Activated CD4-positive, alpha-beta T cell treated with anti-CD3 and anti-CD28 coated beads, Interleukin-10, Interleukin-2, amounts not matched to agents 100 ng/mL and 50 ng/mL, durations not matched to agents 16 hours and 8 hours (primary cell): ENCODE measurements at regions not wholly inside any gene's neighbourhood (a gene's known extent, or its start where the extent isn't known, plus 50 kb on each side); places are given as distances from the start of the nearest gene placed in this dataset.

Experiments used
- DNase-seq: peaks from one replicate; pipeline ENCODE4 v3.0.0-alpha.2; 2020

DNA sequence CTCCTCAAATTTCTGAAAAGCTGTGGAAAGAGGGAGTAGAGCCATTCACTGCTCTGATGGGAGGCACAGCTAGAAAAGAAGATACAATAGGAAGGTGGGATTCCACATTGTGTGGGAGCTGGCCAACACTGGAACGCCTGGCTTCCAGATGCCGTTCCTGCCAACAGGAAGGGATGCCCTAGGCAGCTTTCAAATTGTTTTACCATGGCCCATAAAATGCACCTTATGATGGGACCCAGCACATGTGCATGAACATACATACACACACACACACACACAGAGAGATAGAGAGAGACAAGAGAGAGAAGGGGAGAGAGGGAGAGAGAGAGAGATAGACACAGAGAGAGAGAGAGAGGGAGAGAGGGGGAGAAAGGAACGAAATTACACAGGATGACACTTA, 86.1 kb upstream of the BZW1 start:
- DNase-seq = no peak

DNA sequence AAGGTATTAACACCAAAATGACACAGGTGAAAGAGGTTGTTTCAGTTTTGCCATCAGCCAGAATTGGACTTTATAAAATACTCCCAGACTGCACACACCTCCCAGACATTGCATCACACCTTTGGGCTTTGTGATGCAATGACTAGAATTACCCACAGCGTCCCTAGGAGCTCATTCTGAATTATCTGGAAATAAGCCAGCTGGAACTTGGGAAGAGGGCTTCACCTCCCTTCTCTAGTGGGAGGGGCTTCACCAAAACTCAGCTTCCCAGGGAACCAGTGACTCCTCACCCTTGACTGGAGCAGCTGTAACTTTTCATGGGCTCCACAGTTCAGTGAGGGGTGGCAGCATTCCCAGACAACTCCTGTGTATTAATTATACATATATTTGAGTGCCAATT, 83.1 kb upstream of the BZW1 start:
- DNase-seq = no peak

DNA sequence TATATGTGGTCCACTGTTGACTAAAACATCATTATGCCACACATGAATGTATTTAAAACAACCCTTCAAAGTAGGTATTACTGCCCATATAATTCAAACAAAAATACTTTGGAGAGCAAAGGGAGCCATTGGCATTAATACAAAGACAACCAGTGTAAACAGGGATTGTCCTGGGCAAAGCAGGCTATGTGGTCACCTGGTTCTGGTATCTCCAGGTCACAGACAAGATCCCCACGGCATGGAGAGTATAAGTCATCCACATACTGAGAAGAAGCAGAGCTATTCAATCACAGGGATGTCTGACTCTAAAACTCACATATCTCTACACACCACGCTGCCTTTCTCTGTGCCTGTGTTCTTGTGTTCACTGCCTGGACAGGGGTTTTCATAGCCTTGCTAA, 81.4 kb upstream of the BZW1 start:
- no peak for DNase-seq

DNA sequence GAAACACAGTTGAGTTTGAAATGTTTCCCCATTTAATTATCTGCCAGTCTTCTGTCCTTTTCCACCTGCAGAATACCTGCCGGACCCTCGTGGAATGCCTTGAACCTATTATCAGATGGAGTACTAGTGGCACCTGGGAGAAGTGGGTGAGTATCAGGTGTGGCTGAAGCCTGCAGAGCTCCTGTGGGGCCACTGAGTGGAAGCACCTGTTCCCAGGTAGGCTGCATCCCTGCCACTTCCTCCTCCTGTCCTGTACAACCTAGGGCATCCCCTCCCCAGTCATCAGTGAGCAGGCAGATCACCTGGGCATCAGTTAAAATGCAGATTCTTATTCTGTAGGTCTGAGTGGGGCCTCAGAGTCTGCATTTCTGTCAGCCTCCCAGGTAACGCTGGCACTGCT, 80.8 kb upstream of the BZW1 start:
- no peak for DNase-seq

DNA sequence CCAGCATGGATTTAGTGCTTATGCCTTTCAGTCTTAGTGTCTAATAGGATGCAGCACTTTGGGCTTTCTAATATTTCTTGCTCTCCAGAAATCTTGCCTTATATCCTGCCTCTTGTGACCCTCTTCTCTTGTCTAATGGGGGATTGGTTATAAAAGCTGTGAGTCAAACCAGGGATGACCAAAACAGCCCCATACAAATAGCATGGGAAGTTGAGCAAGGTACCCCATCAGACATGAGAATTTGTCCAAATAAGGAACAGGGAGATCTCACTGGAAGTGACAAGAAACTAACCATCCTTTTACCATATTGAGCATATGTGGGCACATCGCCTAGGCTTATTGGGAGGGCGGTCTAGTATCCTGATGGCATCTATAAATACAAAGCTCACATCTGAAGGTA, 78.8 kb upstream of the BZW1 start:
- no peak for DNase-seq

DNA sequence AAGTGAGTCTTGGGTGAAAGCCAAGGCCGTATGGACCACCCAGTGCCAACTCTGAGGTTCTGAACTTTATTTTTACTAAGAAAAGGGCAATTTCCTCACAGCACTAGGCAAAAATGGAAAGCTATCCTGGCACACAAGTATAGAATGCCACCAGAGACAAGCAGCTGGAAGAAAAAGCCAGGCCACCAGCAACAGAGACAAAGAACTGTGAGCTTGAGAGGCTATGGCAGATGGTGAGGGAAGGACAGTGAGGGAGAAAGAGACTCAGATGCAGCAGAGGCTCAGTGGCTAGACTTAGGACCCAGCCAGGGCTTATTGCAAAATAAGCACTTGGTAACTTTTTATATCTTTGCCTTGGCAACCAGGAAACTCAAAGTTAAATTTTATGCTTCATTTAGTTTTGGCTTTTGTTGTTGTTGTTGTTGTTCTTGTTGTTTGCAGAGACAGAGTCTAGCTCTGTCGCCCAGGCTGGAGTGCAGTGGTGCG, 78.0 kb upstream of the BZW1 start:
- no peak for DNase-seq

DNA sequence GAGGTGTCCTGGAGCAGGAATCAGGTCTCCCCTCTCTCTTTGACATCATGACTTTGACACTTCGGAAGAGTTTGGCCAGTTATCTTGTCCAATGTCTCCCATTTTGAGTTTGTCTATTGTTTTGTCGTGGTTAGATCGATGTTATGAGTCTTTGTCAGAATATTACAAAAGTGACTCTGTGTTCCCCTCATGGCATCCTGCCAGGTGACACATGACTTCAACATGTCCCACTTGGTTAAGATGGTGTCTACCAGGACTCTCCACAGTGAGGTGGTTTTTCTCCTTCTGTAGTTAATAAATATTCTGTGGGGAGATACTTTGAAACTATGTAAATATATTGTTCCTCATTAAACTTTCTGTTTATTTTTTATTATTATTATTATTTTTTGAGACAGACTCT, 76.6 kb upstream of the BZW1 start:
- DNase-seq = peak; percentile 10

DNA sequence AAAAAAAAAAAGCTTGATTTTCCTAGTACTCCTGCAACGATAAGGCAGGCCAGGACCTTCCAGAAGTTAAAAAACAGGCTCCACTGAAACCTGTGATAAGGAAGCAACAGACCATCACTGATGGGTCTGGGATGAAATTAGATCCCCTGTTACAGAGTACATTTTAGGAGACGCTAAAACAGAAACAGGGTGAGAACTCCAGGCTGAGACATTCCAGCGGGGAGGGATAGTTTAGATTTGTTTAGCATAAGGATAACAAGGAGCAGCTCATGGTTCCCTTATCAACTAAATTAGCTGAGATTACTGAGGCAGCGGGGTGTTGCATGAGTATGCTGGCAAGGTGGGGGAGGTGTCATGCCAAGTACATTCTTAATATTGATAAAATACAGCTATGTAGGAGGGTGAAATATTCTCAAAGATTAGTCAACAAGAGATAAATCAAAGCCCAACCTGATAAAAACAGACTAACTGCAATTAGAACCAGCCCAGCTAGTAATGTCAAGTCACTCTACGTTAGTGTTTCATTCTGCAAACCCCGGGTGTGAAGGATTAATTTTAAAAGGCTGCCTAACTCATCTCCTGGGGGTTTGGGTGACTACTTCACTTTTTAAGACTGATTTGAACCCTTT, 75.0 kb upstream of the BZW1 start:
- no peak for DNase-seq

DNA sequence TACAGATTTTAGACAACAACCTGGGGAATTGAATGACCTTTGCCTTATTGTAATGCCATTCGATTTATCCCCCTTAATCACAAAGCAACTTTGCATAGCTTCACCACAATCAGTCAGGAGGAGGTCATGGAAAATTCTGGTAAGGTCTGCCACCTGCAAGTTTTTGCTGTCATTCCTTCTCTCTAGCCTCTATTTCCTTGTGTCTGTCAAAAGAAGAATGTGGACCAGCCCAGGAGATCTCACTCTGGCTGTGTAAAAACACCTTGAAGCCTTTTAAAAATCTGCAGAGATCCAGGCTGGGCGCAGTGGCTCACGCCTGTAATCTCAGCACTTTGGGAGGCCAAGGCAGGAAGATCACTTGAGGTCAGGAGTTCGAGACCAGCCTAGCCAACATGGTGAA, 74.1 kb upstream of the BZW1 start:
- DNase-seq = no peak

DNA sequence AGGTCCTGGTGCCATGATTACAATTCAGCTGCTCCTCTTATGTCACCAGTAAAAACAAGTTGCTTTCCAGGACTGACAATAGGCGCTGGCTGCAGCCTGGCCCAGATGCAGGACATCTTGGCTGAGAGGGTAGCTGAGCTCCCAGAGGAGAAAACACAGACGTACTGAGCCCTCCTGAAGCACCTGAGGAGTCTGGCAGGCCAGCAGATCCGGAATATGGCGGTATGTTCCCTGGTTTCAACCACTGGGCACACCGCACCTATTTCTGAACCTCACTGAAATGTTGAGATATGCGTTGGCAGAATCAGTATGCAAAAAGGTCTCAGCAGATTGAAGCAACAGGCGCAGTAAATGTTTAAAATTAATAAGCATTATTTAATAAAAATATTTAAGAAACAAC, 73.1 kb upstream of the BZW1 start:
- no peak for DNase-seq

DNA sequence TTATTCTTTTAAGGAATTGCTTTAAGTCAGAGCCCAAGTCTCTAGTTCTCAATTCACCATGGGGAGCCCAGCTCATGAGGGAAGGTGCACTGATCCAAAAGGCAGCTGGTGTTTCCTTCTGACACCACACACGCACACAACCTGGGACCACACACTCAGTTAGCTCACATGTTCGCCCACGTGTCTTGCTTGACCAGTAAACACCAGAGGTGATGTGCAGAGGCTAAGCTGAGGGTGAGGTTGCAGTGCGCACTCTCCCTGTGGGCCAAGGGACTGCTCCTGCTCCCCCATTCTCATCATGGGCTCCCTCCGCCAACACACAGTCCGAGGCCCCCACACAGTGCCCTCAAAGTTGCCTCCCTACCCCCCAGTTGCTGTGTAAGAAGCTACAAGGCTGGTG, 70.8 kb upstream of the BZW1 start:
- no peak for DNase-seq

DNA sequence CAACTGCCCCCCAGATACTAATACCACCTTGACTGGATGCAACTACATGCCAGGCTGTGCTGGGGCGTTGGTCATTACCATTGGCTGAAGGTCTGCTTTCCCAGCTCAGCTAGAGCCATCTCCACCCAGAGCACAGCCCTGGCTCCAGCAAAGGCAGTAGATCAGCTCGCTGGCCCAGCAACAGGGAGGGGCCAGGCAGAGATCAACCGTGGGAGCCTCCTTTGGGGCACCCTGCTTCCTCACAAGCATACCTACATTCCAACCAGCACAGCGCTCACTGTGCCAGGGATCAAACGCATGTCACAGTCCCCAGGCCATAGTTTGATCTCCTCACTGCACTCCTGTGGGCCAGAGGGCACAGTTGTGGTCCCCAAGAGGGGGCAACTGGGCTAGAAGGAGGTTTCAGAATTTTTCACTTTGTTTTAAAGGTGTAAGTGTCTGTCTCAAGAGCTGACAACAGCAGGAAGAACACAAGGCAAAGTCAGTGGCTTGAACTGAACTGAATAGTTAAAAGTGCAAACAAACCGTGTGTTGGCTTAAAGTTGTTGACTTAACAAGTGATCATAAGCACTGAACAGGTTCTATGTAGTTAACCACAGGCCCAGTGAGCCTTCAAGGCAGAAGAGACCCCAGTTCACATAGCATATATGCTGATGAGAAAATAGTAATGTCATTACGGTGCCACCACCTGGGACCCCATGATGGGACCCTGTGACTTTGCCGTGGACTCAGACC, 70.1 kb upstream of the BZW1 start:
- no peak for DNase-seq

DNA sequence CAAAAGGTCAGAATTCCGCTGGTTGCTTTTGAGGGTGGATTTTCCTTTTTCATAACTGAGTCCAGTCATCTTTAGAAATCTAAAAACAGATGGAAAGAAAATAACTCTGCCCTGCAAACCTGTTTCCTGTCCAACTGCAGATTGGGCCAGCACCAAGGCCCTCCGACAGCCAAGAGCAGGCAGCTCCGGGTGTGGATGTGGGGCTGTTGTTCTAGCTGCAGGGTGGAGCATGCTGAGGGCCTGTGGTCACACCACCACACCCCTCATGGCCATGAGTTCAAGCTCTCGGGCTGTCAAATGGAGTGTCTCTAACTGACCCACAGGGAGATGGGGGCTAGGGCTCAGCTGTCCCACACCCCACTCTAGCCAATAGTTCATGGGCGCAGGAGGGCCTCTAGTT, 69.3 kb upstream of the BZW1 start:
- no peak for DNase-seq

DNA sequence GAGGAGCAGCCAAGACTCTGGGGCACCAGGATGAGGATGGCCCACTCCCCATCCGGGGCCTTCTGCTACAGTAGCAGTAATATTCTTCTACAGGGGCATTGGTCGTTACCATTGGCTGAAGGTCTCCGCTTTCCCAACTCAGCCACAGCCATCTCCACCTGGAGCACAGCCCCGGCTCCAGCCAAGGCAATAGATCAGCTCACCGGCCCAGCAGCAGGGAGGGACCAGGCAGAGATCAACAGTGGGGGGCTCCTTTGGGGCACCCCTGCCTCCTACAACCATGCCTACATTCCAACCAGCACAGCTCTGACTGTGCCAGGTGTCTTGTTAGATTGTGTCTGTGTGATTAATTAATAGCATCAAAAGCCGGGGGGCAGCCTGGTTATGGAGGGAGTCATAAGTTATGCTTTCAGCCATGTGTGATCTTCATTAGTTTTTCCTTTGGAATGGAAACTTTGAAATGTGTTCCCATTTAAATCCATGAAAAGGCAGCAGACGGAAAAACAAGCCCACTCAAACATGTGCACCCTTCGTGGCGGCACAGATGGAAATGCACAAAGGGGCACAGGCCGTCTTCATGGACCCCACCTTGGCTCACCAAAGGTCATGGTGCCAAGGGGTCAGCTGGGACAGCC, 68.6 kb upstream of the BZW1 start:
- DNase-seq = no peak

DNA sequence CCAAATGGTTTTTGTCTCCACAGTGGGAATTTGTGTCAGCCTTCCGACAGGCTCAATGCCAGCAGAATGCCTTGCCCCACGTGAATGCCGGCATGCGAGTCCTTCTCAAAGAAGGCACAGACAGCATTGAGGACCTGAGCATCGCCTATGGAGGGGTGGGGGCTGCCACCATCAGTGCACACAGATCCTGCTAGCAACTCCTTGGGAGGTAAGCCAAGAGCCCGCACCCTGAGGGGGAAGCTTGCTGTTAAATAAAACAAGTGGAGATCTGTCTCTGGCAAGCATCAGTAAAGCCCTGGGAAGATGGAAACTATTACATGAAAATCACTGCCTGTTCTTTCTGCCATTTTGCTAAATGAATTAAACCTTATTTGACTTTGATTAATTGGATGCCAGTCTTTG, 67.5 kb upstream of the BZW1 start:
- no peak for DNase-seq

DNA sequence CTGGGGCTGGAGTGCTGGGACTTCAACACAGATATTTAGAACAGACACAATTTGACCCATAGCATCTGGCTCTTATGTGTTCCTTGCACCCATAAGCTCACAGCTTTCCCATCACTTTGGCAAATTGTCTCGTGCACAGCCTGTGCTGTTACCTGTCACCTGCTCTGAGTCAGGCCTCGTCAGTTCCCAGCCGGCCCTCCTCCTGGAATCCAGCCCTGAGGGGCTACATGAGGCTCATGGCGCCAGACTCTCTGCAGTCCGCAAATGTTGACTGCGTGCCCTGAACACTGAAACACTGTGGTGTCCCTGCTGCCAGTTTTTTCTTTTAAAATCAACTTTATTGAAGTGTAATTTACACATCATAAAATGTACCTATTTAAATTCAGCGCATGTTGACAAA, 65.4 kb upstream of the BZW1 start:
- DNase-seq = no peak

DNA sequence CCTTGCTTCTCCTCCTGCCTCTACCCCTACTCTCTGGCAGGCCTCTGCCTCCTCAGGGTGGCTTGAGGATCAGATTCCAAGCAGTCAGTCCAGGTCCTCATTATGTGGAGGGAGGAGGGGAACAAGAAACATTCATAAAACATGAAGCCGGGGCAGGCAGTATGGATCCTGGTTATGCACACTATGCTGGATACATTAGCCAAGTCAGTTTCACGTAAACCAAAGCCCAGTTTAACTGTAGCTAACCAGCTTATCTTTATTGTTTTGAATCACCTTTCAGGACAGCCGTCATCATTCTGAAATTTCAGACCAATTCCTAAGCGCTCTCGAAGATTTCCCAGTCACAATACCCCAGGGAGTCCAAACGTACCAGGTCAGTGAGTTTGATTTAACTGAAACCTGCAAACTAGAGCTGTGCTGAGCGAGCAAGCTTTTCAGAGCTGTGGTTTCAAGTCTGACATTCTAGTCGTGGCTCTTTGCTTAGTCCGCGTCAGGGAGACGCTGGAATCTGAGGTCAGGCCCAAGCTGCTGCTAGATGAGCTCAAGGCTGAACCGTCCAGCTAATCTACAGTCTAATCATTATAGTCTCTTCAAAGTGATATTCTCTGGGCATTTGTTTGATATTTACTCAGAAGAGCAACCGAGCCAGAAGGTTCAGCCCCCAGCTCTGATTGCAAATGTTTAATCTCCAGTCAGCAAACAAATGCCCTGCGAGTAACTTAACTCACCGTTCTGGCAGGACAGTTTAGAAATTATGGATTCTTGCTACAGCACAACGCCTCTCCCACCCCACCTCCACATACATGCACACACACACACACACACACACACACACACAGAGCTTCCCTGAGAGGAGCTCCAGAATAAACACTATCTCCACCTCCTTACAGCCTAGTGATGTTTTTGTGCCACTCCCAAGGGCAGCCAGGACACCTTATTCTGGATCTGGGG, 63.8 kb upstream of the BZW1 start:
- DNase-seq = no peak

DNA sequence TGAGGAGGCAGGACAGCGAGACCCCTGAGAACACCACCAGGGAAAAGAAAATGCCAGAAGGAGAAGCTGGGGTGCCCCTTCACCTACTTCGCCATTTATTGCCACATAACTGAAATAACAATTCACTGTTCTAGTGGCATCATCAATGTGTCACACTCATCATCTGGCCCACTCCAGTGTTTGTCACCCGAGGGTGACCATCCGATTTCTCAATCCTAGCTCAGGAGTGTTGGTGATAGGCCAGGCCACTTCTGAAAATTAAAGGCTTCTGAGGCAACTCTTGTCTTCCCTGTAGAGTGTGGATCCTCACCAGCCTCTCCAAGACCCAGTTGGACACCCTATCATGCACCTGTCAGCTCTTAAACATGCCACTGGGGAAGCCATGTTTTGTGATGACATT, 62.9 kb upstream of the BZW1 start:
- no peak for DNase-seq

DNA sequence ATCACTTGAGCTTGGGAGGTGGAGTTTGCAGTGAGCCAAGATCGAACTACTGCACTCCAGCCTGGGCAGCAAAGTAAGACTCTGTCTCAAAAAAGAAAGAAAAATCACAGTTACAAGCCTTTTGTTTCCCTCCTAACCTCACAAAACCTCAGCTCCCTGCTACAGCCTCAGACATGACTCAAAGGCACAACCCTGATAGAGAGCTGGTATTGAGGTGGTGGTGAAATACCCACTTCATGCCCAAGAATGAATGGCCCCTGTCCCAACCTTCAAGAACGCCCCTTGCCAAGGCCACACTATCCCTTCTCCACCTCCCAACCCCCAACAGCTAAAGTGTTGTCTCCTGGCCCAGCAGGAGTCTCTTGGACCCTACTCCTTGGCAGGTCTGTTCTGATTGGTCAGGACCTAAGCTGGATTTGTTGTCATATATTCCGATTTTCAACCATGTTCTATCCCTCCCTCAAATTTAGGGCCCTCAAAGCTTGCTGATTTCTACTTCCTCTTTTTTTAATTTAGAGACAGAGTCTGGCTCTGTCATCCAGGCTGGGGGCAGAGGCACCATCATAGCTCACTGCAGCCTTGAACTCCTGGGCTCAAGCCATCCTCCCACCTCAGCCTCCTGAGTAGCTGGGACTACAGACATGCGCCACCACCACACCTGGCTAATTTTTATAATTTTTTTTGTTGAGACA, 61.9 kb upstream of the BZW1 start:
- no peak for DNase-seq

DNA sequence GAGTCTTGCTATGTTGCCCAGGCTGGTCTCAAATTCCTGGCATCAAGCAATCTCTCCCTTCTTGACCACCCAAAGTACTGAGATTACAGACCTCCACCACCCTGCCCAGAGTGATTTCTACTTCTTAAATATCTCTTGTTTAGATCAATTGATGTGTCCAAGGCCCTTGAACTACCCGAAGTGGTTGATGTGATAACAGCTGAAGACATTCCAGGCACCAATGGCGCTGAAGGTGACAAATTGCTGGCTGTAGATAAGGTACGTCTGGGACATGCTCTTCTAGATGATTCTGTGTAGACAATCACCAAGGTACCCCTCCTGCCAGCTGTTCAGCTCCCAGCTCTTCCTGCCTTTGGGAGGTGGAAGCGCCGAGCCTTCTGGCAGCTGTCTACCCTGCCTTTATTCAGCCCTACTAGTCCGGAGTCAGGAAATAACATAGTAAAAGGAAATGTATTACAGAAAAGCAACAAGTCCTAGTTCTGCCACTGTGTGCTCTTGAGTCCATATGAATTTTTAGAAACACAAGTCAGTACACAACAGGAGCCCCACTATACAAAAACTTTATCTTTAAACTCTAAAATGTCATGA, 61.3 kb upstream of the BZW1 start:
- DNase-seq = no peak

DNA sequence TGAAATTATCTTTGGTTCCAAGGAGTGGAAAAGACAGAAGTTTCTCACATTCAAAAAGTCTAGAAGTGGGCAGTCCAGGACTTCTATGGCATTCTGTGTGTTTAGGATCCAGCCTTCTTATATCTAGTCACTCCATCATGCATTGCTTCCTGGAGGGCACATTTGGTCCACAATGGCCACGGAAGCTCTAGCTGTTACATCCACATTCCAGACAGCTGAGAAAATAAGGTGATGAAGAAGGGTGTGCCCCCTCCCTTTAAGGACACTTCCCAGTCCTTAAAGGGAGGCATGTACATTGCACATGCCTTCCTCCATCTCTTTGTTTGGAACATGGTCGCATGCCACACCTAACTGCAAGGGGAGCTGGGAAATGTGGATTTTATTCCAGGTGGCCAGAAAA, 59.9 kb upstream of the BZW1 start:
- no peak for DNase-seq

DNA sequence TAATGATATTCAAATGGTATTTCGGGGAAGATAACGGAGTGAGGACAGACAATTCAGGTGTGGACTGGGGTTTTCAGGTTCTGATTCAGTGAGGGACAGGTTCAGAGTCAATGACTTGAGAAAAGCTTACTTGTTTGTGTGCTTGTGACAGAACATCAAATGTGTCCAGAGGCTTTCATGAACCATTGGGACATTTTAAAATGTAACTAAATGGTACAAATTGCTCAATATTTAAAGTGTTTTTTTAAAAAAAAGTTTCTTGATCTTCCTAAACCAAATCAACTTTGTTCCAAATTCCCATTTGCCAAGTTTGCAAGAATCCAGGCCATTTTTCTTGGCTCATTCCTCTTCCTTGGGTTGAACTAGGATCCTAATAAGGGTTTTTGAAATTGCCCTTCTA, 59.4 kb upstream of the BZW1 start:
- no peak for DNase-seq
